Hypothalamus (tissue), 51 donors: ENCODE measurements at regions not wholly inside any gene's neighbourhood (a gene's known extent, or its start where the extent isn't known, plus 50 kb on each side); places are given as distances from the start of the nearest gene placed in this dataset.

Experiments used
- DNase-seq, 51 donors: peaks; one replicate each; lab custom pipeline; 2025; lab: John Stamatoyannopoulos, UW

GRCh38 chr1:104435255-104435654 lies 685.6 kb downstream of the AMY1C start:
- no peak for DNase-seq

- no peak for DNase-seq
Observed at GRCh38 chr1:104440011-104440410, 690.3 kb downstream of the AMY1C start.

GRCh38 chr1:104456724-104457123 lies 707.0 kb downstream of the AMY1C start:
- no peak for DNase-seq

GRCh38 chr1:104459886-104460285 lies 710.2 kb downstream of the AMY1C start:
- DNase-seq: no peak

GRCh38 chr1:104460880-104461279 lies 711.2 kb downstream of the AMY1C start:
- DNase-seq: no peak

- no peak for DNase-seq
Observed at GRCh38 chr1:104463126-104463697, 713.5 kb downstream of the AMY1C start.

- DNase-seq: no peak
Observed at GRCh38 chr1:104466068-104466467, 716.4 kb downstream of the AMY1C start.

- no peak for DNase-seq
Observed at GRCh38 chr1:104467590-104467989, 717.9 kb downstream of the AMY1C start.

GRCh38 chr1:104468282-104468681 lies 718.6 kb downstream of the AMY1C start:
- no peak for DNase-seq

- no peak for DNase-seq
Observed at GRCh38 chr1:104476126-104476525, 726.4 kb downstream of the AMY1C start.

- DNase-seq: no peak
Observed at GRCh38 chr1:104488296-104489015, 738.8 kb downstream of the AMY1C start.

- no peak for DNase-seq
Observed at GRCh38 chr1:104526158-104526795, 776.6 kb downstream of the AMY1C start.

GRCh38 chr1:104531990-104532389 lies 782.3 kb downstream of the AMY1C start:
- DNase-seq: no peak

GRCh38 chr1:104574620-104575019 lies 824.9 kb downstream of the AMY1C start:
- DNase-seq: no peak

- DNase-seq: no peak
Observed at GRCh38 chr1:104592926-104593325, 843.2 kb downstream of the AMY1C start.

GRCh38 chr1:104593413-104594187 lies 843.9 kb downstream of the AMY1C start:
- no peak for DNase-seq

GRCh38 chr1:104617474-104617873 lies 867.8 kb downstream of the AMY1C start:
- DNase-seq: no peak

GRCh38 chr1:104621221-104621620 lies 871.5 kb downstream of the AMY1C start:
- no peak for DNase-seq

GRCh38 chr1:104624538-104624937 lies 874.8 kb downstream of the AMY1C start:
- no peak for DNase-seq

GRCh38 chr1:104629589-104629988 lies 879.9 kb downstream of the AMY1C start:
- DNase-seq: no peak

GRCh38 chr1:104630567-104631149 lies 881.0 kb downstream of the AMY1C start:
- no peak for DNase-seq
